Osteoblast (primary cell): ENCODE measurements at regions not wholly inside any gene's neighbourhood (a gene's known extent, or its start where the extent isn't known, plus 50 kb on each side); places are given as distances from the start of the nearest gene placed in this dataset.

Experiments
- DNase-seq: peaks from one replicate; pipeline ENCODE4 v3.0.0; 2011; ENCODE audit warnings: low spot score, mixed read lengths; ENCODE audit not compliant: insufficient read length; ENCODE audit errors: missing footprints
- H2AFZ ChIP-seq: 2 replicates; pipeline ENCODE4 v1.6.0; 2011; ENCODE audit warnings: mild to moderate bottlenecking, low read length
- H3K27ac ChIP-seq: 2 replicates; pipeline ENCODE4 v1.5.1; 2011; ENCODE audit warnings: mild to moderate bottlenecking, low read depth, low read length, moderate library complexity
- H3K27me3 ChIP-seq: 2 replicates; pipeline ENCODE4 v1.6.0; 2012; ENCODE audit warnings: mild to moderate bottlenecking, control low read depth, inconsistent platforms, low read length, moderate library complexity; ENCODE audit not compliant: insufficient read depth
- H3K36me3 ChIP-seq: 2 replicates; pipeline ENCODE4 v1.5.1; 2011; ENCODE audit warnings: mild to moderate bottlenecking, low read length, control low read depth, moderate library complexity; ENCODE audit not compliant: insufficient read depth
- H3K4me1 ChIP-seq: 2 replicates; pipeline ENCODE4 v1.5.1; 2011; ENCODE audit warnings: mild to moderate bottlenecking, low read length, control low read depth, moderate library complexity; ENCODE audit not compliant: insufficient read depth
- H3K4me2 ChIP-seq: 2 replicates; pipeline ENCODE4 v1.6.0; 2011; ENCODE audit warnings: mild to moderate bottlenecking, low read length; ENCODE audit not compliant: insufficient read depth
- H3K4me3 ChIP-seq: fragments of 200-600 bp; sonication (generic); 3 replicates; pipeline ENCODE4 v1.5.1; 2012; ENCODE audit warnings: mild to moderate bottlenecking, low read length, inconsistent platforms; ENCODE audit not compliant: insufficient read depth
- H3K79me2 ChIP-seq: 2 replicates; pipeline ENCODE4 v1.6.0; 2012; ENCODE audit warnings: mild to moderate bottlenecking, low read length, control low read depth, inconsistent platforms; ENCODE audit not compliant: insufficient read depth
- H3K9me3 ChIP-seq: 2 replicates; pipeline ENCODE4 v1.5.1; 2011; ENCODE audit warnings: low read depth, low read length, control low read depth
- H4K20me1 ChIP-seq: 2 replicates; pipeline ENCODE4 v1.6.0; 2012; ENCODE audit warnings: mild to moderate bottlenecking, low read length, control low read depth; ENCODE audit not compliant: insufficient read depth
- CTCF ChIP-seq: IDR thresholded peaks from 2 replicates; pipeline ENCODE4 v1.5.1; 2011; ENCODE audit warnings: mild to moderate bottlenecking, low read depth, low read length, moderate library complexity; ENCODE audit errors: extremely low read depth

- H3K4me2 ChIP-seq: no peak overlapping the region
- no peaks in the 10 kb centered on the region for H3K36me3 ChIP-seq
- H3K4me1 ChIP-seq: no peaks in the 10 kb centered on the region
- no peaks in the 10 kb centered on the region for H4K20me1 ChIP-seq
- DNase-seq: no peak
- H3K27me3 ChIP-seq: no peaks in the 10 kb centered on the region
- no peaks in the 10 kb centered on the region for H3K79me2 ChIP-seq
- no peak overlapping the region for H3K27ac ChIP-seq
- TF ChIP-seq CTCF: no peak
- H3K9me3 ChIP-seq: no peaks in the 10 kb centered on the region
- no peak overlapping the region for H3K4me3 ChIP-seq
- H2AFZ ChIP-seq: no peak overlapping the region
These were observed 416.0 kb downstream of the MAN2A1 start for GRCh38 chr5:110105692-110106091.

DNA sequence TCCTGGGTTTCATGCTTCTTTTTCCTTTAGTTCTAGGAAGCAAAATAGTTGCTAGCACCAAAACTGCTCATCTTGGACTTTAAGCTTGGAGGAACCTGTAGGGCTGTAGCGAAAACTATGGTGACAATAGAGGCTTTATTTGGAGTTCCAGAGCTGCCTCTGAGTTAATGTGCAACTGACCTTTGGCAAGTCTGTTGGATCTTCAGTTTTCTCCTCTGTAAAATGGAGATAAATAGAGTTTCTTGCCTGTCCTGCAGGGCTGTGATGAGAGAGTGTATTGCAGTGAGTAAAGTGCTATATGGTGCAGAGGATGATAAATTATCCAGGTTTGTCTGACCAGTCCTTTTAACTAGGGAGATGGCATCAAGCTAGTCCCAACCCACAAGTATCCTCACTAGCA is 417.0 kb downstream of the MAN2A1 start:
- no peak overlapping the region for H2AFZ ChIP-seq
- no peak overlapping the region for H3K4me2 ChIP-seq
- no peak overlapping the region for H3K4me3 ChIP-seq
- no peaks in the 10 kb centered on the region for H3K36me3 ChIP-seq
- no peaks in the 10 kb centered on the region for H3K79me2 ChIP-seq
- no peaks in the 10 kb centered on the region for H3K4me1 ChIP-seq
- no peaks in the 10 kb centered on the region for H3K27me3 ChIP-seq
- no peak overlapping the region for H3K27ac ChIP-seq
- peak; percentile 11 for DNase-seq
- no peaks in the 10 kb centered on the region for H3K9me3 ChIP-seq
- no peaks in the 10 kb centered on the region for H4K20me1 ChIP-seq
- no peak for TF ChIP-seq CTCF

- H3K27me3 ChIP-seq: no peaks in the 10 kb centered on the region
- TF ChIP-seq CTCF: no peak
These were observed 418.8 kb downstream of the MAN2A1 start for GRCh38 chr5:110108520-110108919.

DNA sequence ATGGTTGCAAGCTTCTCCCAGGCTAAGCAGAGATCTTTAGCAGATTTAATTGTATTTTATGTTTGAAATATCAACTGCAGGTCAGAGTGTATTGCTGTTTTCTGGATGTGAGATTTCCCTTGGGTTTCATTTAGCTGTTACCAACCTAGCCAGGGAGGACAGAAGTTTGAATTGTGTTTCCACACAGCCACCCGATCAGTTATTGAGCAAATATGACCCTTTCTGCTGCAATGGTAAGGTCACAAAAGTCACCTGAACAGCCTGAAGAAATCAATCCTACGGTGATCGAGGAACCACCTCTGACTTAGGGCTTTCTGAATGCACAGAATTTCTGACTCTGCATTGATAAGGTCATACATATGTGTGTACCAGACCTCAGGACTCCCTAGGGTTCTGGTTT is 419.9 kb downstream of the MAN2A1 start:
- H3K4me3 ChIP-seq: no peak overlapping the region
- H3K27ac ChIP-seq: no peak overlapping the region
- TF ChIP-seq CTCF: no peak
- no peak overlapping the region for H2AFZ ChIP-seq
- H3K79me2 ChIP-seq: no peaks in the 10 kb centered on the region
- H3K4me2 ChIP-seq: no peak overlapping the region
- no peaks in the 10 kb centered on the region for H3K4me1 ChIP-seq
- no peaks in the 10 kb centered on the region for H3K9me3 ChIP-seq
- H3K27me3 ChIP-seq: no peaks in the 10 kb centered on the region
- no peaks in the 10 kb centered on the region for H3K36me3 ChIP-seq
- no peaks in the 10 kb centered on the region for H4K20me1 ChIP-seq
- no peak for DNase-seq

More at GRCh38 chr5:110108520-110108919, 418.8 kb downstream of the MAN2A1 start:
- no peaks in the 10 kb centered on the region for H3K79me2 ChIP-seq
- H3K4me2 ChIP-seq: no peak overlapping the region
- no peaks in the 10 kb centered on the region for H4K20me1 ChIP-seq
- no peaks in the 10 kb centered on the region for H3K36me3 ChIP-seq
- no peak overlapping the region for H2AFZ ChIP-seq
- DNase-seq: no peak
- H3K4me3 ChIP-seq: no peak overlapping the region
- H3K9me3 ChIP-seq: no peaks in the 10 kb centered on the region
- no peak overlapping the region for H3K27ac ChIP-seq
- H3K4me1 ChIP-seq: no peaks in the 10 kb centered on the region
